Central memory CD8-positive, alpha-beta T cell (primary cell): ENCODE measurements at regions not wholly inside any gene's neighbourhood (a gene's known extent, or its start where the extent isn't known, plus 50 kb on each side); places are given as distances from the start of the nearest gene placed in this dataset.

Experiments used
- ATAC-seq: fragments of 150-1000 bp; cut with Tn5 transposase; replicated peaks from 2 replicates; pipeline ENCODE4 v1.10.0; 2022; ENCODE audit warnings: mild to moderate bottlenecking, moderate FRiP score, moderate number of reproducible peaks; ENCODE audit not compliant: poor library complexity, severe bottlenecking; ENCODE audit errors: extremely low read depth
- DNase-seq, 2 donors: peaks; one replicate each; pipeline ENCODE4 v3.0.0; 2021; ENCODE audit warnings: low spot score in 2 of 2
- H3K27ac Mint-ChIP-seq: one replicate; pipeline ENCODE4 v1.8.0; 2022; ENCODE audit warnings: low read depth, mild to moderate bottlenecking, moderate library complexity, mixed read lengths
- H3K27me3 Mint-ChIP-seq: one replicate; pipeline ENCODE4 v1.8.0; 2022; ENCODE audit warnings: mixed read lengths
- H3K36me3 Mint-ChIP-seq: one replicate; pipeline ENCODE4 v1.8.0; 2022; ENCODE audit warnings: mild to moderate bottlenecking, moderate library complexity, mixed read lengths; ENCODE audit not compliant: insufficient read depth
- H3K4me1 Mint-ChIP-seq: one replicate; pipeline ENCODE4 v1.8.0; 2022; ENCODE audit warnings: mixed read lengths
- H3K4me3 Mint-ChIP-seq: one replicate; pipeline ENCODE4 v1.8.0; 2022; ENCODE audit warnings: mild to moderate bottlenecking, moderate library complexity, mixed read lengths
- H3K9me3 Mint-ChIP-seq: one replicate; pipeline ENCODE4 v1.8.0; 2022; ENCODE audit warnings: mixed read lengths

DNA sequence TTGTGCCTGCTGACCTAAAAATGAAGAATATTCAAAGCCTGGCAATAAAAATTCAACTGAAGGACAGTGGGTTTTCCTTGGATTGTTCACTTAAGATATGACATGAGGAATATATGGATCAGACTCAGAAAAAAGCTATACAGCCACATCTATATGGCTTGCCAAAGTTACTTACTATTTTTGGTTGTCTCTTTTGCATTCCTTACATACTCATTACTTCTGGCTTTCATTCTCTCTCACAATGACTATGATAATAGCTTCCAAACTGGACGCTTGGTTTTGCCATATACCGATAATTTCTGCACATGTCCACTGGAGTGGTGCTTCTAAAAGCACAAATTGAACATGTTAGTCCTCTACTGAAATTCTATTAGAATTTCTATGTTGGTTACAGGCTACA is 664.9 kb downstream of the CDH8 start:
- H3K27ac Mint-ChIP-seq = no peak overlapping the region
- H3K9me3 Mint-ChIP-seq = peaks cover 14% of the 10 kb centered on the region
- no peaks in the 10 kb centered on the region for H3K27me3 Mint-ChIP-seq
- DNase-seq = no peak
- ATAC-seq = no peak
- H3K36me3 Mint-ChIP-seq = no peaks in the 10 kb centered on the region
- H3K4me3 Mint-ChIP-seq = no peak overlapping the region
- no peaks in the 10 kb centered on the region for H3K4me1 Mint-ChIP-seq

DNA sequence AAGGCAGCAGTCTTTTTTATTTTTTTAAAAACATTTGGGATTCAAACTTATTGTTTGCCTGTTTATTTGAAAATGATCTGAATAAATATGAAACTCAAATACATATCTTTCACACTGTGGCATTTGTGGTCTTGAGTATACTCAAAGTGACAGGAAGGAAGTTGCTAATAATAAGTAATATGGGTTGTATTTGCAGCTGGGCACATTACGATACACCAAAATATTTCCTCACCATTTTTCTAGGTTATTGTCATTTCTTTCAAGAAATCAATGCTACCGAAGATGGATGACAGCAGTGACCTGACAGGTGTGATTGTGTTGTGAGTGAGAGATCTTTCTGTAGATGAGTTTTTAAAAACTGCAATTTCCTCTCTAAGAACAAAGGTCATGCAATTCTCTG is 665.7 kb downstream of the CDH8 start:
- no peaks in the 10 kb centered on the region for H3K4me1 Mint-ChIP-seq
- peaks cover 6% of the 10 kb centered on the region for H3K9me3 Mint-ChIP-seq
- H3K4me3 Mint-ChIP-seq = no peak overlapping the region
- H3K27ac Mint-ChIP-seq = no peak overlapping the region
- no peaks in the 10 kb centered on the region for H3K27me3 Mint-ChIP-seq
- no peaks in the 10 kb centered on the region for H3K36me3 Mint-ChIP-seq
- no peak for ATAC-seq
- no peak for DNase-seq

DNA sequence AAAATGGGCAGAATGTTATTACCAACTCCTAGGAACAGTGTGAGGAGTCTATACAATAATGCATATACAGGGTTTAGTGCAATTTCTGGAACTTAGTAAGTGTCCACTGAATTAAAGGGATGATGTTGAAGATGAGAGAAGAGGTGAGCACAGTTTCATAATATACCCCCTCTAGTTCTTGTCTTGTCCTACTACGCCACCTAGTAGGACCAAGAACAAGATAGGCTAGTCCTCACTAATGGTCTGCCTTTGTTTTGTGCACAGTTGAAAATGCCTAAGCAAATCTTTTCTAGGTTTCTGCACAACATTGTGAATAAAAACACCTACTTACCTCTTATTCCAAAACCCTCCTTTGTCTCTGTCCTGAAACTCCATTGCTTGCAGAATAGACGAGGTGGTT is 670.2 kb downstream of the CDH8 start:
- no peak for DNase-seq
- H3K9me3 Mint-ChIP-seq = peaks cover 13% of the 10 kb centered on the region
- H3K36me3 Mint-ChIP-seq = no peaks in the 10 kb centered on the region
- H3K27ac Mint-ChIP-seq = no peak overlapping the region
- H3K4me1 Mint-ChIP-seq = no peaks in the 10 kb centered on the region
- no peak for ATAC-seq
- no peak overlapping the region for H3K4me3 Mint-ChIP-seq
- H3K27me3 Mint-ChIP-seq = no peaks in the 10 kb centered on the region

DNA sequence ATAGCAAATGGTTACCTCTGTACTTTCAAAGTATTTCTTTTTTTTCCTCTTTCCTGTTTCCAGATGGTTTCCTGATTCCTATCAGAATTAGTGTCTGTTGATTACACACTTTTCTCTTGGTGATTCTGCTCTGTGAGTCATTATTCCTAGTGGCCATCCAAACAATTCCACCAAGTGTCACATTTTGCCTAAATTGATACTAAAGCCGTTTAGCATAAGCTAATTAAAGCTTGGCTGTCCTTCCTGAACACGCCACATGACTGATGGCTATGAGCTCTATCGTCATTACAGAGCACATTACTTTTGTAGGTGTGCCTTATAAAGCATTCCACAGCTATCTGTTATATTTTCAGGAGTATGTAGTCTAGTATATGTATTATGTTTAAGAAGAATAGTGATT is 671.2 kb downstream of the CDH8 start:
- no peak for DNase-seq
- ATAC-seq = no peak
- no peak overlapping the region for H3K4me3 Mint-ChIP-seq
- peaks cover 1% of the 10 kb centered on the region for H3K36me3 Mint-ChIP-seq
- H3K9me3 Mint-ChIP-seq = peaks cover 13% of the 10 kb centered on the region
- no peaks in the 10 kb centered on the region for H3K27me3 Mint-ChIP-seq
- no peaks in the 10 kb centered on the region for H3K4me1 Mint-ChIP-seq
- no peak overlapping the region for H3K27ac Mint-ChIP-seq

DNA sequence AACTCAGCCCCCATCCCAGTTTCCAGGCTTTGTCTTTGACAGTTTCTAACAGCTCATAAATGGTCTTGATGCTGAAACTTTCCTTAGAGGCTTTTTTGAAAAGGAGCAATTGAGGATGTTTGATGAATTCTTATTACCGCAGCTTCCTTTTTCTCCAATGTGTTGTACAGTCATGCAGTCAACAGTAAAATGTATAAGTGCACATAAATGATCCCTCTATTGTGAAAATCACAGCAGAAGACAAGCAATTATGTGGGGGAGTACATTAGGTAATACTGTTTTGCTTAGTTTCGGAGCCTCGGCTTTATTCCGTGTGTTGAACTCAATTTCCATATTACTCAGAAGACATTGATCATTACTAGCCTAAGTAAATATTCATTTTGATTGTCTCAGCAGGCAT is 673.7 kb downstream of the CDH8 start:
- Mint-ChIP-seq H3K36me3 (peaks cover 1% of the 10 kb centered on the region), H3K27me3 (no peaks in the 10 kb centered on the region), H3K4me3 (no peak overlapping the region), H3K27ac (no peak overlapping the region), H3K9me3 (peaks cover 7% of the 10 kb centered on the region), H3K4me1 (no peaks in the 10 kb centered on the region)
- DNase-seq (no peak), ATAC-seq (no peak)

DNA sequence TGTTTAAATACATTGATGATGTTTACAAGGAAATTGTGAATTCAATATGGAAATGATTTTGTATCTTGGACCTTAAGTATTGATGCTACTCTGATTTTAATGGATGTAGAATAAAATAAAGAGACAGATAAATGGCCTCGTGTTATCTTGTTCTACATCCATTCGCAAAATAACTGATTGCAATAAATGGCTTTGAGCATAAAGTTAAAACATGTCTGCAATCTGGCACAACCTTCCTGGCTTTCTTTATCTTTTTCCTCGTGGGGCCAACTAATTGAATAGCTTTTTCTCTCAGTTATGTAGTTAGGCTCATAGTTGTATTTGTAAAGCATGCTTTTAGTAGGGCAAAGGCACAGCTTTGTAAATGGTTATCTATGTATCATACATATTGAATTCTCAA is 691.4 kb downstream of the CDH8 start:
- ATAC-seq (no peak), DNase-seq (no peak)
- no peaks in the 10 kb centered on the region for H3K27me3 Mint-ChIP-seq
- H3K4me3 Mint-ChIP-seq = no peak overlapping the region
- H3K27ac Mint-ChIP-seq = no peak overlapping the region
- H3K9me3 Mint-ChIP-seq = peaks cover 42% of the 10 kb centered on the region
- H3K4me1 Mint-ChIP-seq = no peaks in the 10 kb centered on the region
- peaks cover 2% of the 10 kb centered on the region for H3K36me3 Mint-ChIP-seq

DNA sequence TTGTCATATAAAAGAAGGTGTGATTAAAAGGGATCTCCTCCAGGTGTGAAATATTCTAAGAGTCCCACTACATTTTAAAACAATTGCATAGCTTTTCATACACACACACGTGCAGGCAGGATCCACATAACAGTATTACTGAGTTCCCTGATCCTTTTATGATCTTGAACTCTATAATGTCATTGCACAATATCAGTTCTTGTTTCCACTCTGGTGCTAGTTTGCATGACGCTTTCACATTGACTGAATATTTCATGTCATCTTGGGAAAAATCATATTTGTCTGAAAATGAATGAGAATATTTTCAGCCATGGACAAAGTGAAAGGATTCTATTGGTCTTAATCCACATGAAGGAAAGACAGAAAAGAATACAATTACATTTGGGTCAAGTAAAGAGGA is 703.8 kb downstream of the CDH8 start:
- Mint-ChIP-seq H3K36me3 (no peaks in the 10 kb centered on the region), H3K4me3 (no peak overlapping the region), H3K4me1 (no peaks in the 10 kb centered on the region), H3K27ac (no peak overlapping the region), H3K27me3 (no peaks in the 10 kb centered on the region), H3K9me3 (peaks cover 14% of the 10 kb centered on the region)
- DNase-seq (no peak), ATAC-seq (no peak)

DNA sequence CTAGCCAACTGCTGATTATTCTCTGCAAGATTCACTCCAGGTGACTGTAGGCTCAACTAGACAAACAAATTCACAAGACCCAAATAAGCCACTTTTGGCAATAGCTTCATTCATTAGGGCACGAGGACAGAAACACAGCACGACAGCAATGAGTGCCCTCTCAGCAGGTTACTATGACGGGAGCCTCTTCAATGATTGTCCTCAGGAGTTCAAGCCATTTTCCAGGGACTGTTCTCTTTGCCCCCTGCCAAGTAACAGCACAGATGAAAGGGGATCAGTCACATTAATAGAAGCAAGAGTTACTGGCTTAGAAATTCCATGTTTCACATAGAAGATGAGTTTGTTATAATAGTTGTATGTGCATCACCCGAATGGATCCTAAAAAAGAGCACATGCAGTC is 712.2 kb downstream of the CDH8 start:
- H3K4me1 Mint-ChIP-seq = no peaks in the 10 kb centered on the region
- H3K36me3 Mint-ChIP-seq = no peaks in the 10 kb centered on the region
- H3K4me3 Mint-ChIP-seq = no peak overlapping the region

DNA sequence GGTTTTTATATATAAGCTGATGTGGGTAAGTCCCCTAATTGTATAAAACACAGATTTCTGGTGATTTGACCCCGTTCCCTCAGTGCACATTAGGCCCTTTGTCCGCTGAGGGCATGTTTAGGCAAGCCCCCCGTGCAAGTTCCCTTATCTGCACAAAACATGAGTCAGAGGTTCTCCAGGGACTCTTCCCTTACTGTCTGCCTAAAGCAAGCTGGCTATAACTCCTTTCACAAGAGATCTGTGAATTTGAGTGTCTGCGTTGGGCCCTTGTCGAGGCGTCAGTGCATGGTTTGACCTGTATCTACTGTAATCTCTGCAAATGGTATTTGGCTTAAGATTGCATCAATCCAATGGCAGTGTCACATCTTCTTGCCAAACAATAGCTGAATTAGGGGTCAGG is 712.8 kb downstream of the CDH8 start:
- Mint-ChIP-seq H3K4me1 (no peaks in the 10 kb centered on the region), H3K4me3 (no peak overlapping the region), H3K9me3 (peaks cover 34% of the 10 kb centered on the region), H3K27me3 (no peaks in the 10 kb centered on the region), H3K27ac (no peak overlapping the region), H3K36me3 (no peaks in the 10 kb centered on the region)
- DNase-seq (no peak), ATAC-seq (no peak)

More for the DNA sequence above, 712.2 kb downstream of the CDH8 start:
- H3K9me3 Mint-ChIP-seq = peaks cover 34% of the 10 kb centered on the region
- H3K27me3 Mint-ChIP-seq = no peaks in the 10 kb centered on the region
- no peak overlapping the region for H3K27ac Mint-ChIP-seq
- ATAC-seq (no peak), DNase-seq (no peak)

DNA sequence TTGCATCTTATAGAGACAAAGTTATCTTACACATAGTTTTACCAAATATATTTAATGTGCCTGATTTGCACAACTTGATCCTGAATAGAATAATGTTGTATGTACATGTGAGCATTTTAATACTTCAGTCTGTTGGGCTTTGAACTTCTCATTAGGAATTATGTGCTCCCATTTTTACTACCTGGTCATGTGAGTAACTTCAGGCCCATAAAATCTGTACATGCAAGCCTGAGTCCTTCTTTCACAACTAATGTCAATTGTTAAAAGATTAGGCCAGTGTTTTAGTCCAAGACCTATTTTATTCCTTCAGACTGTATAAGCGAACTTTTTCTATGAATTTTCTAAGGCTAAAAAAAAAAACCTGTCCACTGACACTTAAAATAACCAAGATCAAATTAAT is 715.4 kb downstream of the CDH8 start:
- peaks cover 3% of the 10 kb centered on the region for H3K36me3 Mint-ChIP-seq
- no peaks in the 10 kb centered on the region for H3K27me3 Mint-ChIP-seq
- DNase-seq (no peak), ATAC-seq (no peak)
- H3K4me3 Mint-ChIP-seq = no peak overlapping the region
- H3K27ac Mint-ChIP-seq = no peak overlapping the region
- peaks cover 23% of the 10 kb centered on the region for H3K9me3 Mint-ChIP-seq
- no peaks in the 10 kb centered on the region for H3K4me1 Mint-ChIP-seq

DNA sequence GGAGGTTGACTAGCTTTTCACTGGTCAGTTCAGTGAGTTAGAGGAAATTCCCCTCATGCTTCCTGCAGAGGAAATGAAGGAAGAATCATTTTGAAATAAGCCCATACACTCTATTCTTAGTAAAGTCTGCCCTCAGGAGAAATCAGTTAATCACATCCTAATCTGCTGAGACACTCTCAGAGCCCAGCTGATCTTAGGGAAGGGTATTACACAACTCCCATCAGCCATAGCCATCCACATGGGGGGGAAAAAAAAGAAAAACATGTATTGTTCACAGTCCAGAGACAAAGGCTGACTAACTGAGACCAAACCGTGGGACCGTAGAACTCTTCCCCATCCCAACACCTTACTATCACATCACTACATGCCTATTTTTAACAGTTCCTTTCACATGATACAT is 722.3 kb downstream of the CDH8 start:
- Mint-ChIP-seq H3K27ac (no peak overlapping the region), H3K4me3 (no peak overlapping the region), H3K4me1 (no peaks in the 10 kb centered on the region), H3K36me3 (peaks cover 3% of the 10 kb centered on the region), H3K27me3 (no peaks in the 10 kb centered on the region), H3K9me3 (peaks cover 26% of the 10 kb centered on the region)
- ATAC-seq (no peak), DNase-seq (no peak)

DNA sequence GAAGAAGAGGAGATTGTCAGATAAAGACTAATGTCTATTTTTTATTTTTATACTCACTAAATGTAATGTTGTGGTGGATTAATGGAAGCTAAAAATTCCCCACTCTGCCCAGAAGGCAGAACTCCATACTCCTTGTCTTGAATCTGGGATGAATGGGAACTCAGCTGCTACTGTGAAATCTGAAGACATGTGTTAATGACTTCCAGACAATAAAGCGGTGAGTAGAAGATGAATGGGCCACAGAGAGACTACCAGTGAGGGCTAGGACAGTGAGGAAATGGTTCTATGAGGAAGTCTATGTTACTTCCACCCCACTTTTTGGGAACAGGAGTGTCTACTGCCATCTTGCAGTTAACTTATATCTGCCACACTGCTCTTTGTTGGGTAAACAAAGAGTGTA is 726.9 kb downstream of the CDH8 start:
- no peaks in the 10 kb centered on the region for H3K27me3 Mint-ChIP-seq
- H3K9me3 Mint-ChIP-seq = peaks cover 21% of the 10 kb centered on the region
- no peak overlapping the region for H3K27ac Mint-ChIP-seq
- no peak for ATAC-seq
- no peaks in the 10 kb centered on the region for H3K4me1 Mint-ChIP-seq
- DNase-seq = no peak
- no peak overlapping the region for H3K4me3 Mint-ChIP-seq
- H3K36me3 Mint-ChIP-seq = no peaks in the 10 kb centered on the region

DNA sequence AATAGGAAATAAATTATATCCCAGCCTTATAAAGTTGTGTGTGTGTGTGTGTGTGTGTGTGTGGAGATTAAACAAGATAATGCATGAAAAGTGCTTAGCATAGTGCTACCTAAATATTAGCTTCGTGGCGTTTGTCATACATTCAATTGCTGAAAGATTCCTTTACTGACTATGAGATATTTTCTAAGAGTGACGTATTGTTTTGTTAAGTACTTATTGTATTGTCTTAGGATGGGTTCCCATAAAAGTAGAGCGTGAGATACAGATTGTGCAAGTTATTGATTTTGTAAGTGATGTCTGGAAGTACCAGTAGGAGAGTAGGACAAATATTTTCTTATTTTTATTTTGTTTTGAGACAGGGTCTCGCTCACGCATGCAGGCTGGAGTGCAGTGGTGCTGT is 730.0 kb downstream of the CDH8 start:
- no peak overlapping the region for H3K4me3 Mint-ChIP-seq
- H3K27ac Mint-ChIP-seq = no peak overlapping the region

DNA sequence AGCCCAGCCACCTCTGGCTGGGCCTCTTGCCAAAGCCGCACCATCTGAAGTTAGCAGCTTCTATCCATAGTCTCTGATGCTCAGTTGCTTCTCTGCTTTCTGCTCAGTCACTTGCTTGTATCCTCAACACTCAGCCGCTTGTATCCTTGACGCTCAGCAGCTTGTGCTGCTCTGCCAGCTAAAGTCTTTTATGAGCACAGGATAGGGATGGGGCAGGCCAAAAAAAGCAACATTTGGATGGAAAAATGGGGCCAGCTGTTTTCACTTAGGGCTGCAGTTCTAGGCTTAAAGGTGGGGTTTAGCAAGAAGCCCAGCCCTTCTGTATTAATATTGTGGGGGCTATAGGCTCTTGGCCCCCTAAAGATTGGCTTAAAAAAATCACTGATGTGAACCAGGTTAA is 739.4 kb downstream of the CDH8 start:
- Mint-ChIP-seq H3K4me3 (no peak overlapping the region), H3K27me3 (no peaks in the 10 kb centered on the region), H3K9me3 (peaks cover 18% of the 10 kb centered on the region), H3K27ac (no peak overlapping the region), H3K4me1 (no peaks in the 10 kb centered on the region), H3K36me3 (peaks cover 3% of the 10 kb centered on the region)
- ATAC-seq (no peak), DNase-seq (no peak)

More for the DNA sequence above, 730.0 kb downstream of the CDH8 start:
- Mint-ChIP-seq H3K9me3 (peaks cover 21% of the 10 kb centered on the region), H3K4me1 (no peaks in the 10 kb centered on the region), H3K27me3 (no peaks in the 10 kb centered on the region), H3K36me3 (no peaks in the 10 kb centered on the region)
- ATAC-seq = no peak
- DNase-seq = no peak
